ENCODE measurements at regions not wholly inside any gene's neighbourhood (a gene's known extent, or its start where the extent isn't known, plus 50 kb on each side); places are given as distances from the start of the nearest gene placed in this dataset.

DNA sequence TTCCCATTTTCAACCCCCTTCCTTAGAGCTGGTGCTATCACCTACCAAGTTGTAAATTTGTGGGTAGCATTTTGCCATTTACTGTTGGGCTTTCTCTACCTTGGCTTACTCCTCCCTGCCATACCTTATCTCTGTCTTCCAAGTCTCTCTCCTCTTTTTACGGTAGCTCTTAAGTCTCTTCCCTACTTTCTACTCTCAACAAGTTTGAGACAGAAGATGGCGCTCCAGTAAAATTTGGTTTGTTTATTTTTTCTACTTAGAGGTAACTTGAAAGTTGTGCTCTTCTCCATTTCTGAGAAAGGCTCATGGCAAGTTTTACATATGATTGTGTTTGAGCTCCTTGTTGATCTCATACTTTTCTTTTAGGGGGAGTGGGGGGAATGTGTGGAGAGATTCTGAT is 1508.1 kb downstream of the TECRL start:
- no peak for DNase-seq (ENCODE audit: low spot score)

DNA sequence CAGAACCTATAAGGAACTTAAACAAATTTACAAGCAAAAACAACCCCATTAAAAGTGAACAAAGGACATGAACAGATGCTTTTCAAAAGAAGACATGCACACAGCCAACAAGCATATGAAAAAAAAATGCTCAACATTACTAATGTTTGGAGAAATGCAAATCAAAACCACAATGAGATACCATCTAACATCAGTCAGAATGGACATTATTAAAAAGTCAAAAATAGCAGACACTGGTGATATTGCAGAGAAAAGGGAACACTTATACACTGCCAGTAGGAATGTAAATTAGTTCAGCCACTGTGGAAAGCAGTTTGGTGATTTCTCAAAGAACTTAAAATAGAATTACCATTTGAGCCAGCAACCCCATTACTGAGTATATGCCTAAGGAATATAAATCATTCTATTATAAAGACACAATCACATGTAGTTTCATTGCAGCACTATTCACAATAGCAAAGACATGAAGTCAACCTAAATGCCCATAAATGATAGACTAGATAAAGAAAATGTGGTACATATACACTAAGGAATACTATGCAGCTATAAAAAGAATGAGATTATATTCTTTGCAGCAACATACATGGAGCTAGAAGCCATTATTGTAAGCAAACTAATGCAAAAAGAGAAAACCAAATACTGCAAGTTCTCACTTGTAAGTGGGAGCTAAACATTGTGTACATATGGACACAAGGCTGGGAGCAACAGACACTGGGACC is 1509.4 kb downstream of the TECRL start:
- no peak for DNase-seq (ENCODE audit: low spot score)

DNA sequence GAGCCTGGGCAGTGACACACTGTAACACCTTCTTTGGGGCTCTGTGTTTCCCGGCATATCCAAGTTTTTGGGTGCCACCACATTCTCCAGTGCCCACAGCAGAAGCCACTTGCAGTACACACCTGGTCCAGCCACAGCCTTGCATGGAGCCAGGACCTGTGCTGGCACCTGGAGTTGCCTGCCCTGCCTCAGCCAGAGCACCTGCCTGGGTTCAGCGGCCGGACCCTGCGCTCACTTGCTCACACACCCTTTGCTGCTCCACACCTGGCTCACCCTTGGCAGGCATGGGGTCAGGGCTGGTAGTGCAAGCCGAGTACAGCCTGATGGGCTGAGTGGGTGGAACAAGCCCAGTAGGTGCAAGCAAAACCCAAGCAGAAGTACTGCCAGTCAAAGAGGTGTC is 1511.1 kb downstream of the TECRL start:
- DNase-seq (ENCODE audit: low spot score), result no peak

DNA sequence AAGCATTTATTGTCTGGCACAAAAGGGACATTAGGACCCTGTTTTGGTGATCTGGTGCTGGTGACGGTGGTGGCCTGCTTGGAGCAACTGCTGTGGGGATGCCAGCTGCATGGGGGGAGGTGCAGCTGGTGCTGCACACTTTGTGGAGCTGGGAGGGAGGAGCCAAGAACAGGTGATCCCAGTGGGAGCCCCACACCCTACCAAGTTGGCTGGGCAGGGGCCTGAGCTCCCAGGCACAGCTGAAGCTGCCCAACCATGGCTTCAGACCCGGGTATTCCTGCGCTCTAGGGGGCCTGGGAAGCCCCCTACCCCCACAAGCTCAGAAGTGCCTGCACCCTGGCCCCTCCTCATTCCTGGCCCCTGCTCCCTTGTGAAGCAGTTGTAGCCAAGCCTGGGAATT is 1512.5 kb downstream of the TECRL start:
- no peak for DNase-seq (ENCODE audit: low spot score)

DNA sequence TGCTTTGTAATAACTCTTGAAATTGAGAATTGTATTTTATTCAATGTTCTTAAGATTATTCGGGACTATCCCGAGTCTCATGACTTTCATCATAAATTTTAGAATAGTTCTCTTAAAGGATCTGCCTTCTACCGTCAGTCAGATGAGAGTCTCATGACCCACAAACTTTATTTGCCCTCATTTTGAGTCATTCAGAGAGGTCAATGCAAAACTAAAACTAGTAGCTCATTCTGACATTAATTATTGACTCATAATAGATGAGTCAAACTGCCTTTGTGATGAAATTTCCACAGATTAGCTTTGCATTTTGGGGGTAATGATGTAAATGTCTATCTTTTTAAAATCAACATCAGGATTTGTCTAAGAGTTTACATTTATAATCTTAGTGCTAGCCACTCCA is 1527.3 kb downstream of the TECRL start:
- no peak for DNase-seq (ENCODE audit: low spot score)

DNA sequence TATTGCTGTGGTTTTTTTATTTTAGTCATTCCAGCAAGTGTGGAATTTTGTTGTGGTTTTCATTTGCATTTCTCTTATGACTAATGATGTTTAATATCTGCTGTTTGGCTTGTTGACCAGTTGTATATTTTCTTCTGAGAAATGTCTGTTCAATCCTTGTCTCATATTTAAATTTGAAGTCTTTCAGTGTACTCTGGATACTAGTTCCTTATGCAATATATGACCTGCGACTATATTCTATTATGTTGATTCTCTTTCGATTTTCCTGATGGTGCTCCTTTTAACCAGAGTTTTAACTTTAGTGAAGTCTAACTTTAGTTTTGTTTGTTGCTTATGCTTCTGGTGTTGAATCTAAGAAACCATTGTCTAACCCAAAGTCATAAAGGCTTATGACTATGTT is 1528.0 kb downstream of the TECRL start:
- no peak for DNase-seq (ENCODE audit: low spot score)

DNA sequence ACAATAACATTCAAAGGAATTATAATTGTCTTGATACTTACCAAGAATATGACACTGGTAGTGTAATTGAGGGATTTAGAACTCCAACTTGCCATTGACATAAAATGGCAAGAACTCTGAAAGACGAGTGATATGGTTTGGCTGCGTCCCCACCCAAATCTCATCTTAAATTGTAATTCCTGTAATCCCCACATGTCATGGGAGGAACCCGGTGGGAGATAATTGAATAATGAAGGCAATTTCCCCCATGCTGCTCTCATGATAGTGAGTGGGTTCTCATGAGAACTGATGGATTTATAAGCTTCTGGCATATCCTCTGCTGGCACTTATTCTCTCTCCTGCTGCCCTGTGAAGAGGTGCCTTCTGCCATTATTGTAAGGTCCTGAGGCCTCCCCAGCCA is 1536.4 kb downstream of the TECRL start:
- no peak for DNase-seq (ENCODE audit: low spot score)

DNA sequence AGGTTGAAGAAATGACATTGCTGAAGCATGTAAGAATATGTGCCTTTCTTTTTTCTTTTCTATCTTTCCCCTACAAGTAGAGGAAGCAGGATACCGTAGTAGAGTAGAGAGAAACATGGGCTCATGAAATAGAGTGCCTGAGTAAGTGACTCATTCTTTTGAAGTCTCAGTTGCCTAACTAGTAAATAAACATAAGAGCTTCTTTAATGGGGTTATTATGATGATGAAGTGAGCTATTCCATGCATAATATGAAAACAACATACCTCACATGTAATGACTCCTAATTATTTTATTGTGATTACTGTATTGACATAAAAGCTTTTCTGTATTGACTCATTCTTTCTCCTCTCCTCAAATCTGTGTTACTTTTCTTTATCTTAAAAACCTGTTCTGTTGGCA is 1538.2 kb downstream of the TECRL start:
- no peak for DNase-seq (ENCODE audit: low spot score)

DNA sequence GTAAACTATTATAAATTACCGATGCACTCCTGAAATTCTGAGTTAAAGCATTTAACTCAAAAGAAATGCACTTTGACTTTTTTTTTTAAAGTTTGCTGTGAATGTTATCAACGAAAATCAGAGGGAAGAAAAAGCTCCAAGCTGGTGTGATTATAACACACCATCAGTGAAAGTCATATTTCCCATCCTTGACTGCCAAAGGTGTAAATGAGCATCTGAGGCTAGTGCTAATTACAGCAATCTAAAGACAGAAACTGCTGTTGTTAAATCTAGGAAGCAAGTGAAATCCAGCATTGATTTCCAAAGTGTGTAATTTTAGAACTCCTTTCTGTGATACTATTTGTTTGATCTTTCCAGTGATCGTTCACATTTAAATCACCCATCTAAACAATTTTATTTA is 1538.8 kb downstream of the TECRL start:
- DNase-seq (ENCODE audit: low spot score), result no peak

DNA sequence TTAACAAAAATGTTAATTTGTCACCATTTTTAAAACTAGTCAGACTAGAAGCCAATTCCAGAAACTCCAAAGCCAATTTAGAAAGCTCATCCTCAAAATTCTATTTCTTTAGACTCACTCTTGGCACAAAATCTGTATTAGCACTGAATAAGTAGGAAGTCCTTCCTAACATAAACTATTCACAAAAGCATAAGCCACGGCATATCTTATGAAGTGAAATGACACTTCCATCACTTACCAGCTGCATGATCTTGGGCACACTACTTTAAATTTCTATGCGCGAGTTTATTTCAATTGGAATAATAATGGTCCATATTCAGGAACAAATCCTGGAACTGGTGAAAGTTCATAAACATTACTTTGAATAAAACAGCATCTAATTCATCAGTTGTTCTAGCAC is 1544.0 kb downstream of the TECRL start:
- DNase-seq (ENCODE audit: low spot score), result no peak

DNA sequence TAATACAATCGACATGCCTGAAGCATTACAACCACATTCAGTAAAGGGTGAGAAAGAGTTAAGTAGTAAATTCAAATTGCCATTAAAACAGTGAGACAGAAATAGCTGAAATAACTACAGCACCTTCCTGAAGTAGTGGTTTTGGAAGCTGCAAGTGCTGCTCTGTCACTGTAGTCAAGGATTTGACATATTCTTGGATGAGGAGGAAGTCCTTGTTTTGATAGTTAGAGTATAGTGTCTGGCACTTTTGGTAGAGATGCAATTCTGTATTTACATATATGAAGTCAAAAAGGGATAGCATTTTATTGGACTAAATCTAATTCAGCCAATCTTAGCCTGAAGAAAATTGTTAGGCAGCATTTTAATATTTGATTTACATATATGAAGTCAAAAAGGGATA is 1559.6 kb downstream of the TECRL start:
- DNase-seq (ENCODE audit: low spot score), result no peak

DNA sequence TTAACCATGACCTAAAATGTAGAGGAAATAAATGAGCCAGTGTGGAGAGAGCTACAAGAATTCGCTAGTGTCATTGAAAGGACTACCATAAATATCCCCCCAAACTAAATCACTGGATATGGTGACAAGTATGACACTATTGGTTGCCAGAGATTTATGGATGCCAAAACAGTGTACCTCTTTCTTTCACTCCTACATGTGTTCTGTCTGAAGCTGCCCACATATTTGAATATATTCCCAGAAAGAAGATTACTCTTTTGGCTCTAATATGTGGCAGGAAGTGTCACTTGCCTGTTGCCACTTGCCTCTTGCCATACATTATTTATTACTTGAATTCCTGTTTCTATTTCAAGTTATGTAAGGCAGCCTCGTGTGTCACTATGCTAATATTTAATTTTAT is 1573.6 kb downstream of the TECRL start:
- no peak for DNase-seq (ENCODE audit: low spot score)

DNA sequence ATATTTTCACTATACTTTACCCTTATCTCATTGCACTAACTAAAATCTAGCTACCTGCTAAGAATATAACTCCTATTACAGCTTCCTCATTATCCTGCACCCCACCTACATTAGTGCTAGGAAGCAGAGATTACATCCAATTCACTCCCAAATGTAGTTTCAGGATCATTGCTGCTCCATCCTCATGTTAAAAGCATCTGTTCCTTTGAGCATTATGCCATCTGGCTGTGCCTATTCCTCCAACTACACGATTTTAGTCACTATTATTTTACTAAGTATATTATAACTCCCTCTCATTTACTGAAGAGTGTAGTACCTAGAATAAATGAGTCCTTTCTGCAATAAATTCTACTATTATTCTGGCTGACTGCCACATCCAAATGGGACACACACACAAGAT is 1586.9 kb downstream of the TECRL start:
- DNase-seq (ENCODE audit: low spot score), result no peak

DNA sequence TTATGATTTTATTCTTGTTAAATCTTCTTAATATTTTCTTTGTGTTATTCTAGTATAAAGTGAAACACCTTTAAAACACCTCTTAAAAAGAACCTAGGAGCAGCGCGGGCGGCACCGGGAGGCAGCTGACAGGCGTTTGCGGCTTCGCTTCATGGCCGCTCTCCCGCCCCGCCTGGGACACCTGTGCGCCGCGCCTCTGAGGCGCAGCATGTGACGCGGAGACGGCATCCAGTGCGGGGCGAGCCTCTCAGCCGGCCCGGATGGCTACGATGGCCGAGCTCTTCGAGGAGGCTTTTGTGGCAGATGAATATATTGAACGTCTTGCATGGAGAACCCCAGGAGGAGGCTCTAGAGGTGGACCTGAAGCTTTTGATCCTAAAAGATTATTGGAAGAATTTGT is 1592.7 kb downstream of the TECRL start:
- DNase-seq (ENCODE audit: low spot score), result no peak

DNA sequence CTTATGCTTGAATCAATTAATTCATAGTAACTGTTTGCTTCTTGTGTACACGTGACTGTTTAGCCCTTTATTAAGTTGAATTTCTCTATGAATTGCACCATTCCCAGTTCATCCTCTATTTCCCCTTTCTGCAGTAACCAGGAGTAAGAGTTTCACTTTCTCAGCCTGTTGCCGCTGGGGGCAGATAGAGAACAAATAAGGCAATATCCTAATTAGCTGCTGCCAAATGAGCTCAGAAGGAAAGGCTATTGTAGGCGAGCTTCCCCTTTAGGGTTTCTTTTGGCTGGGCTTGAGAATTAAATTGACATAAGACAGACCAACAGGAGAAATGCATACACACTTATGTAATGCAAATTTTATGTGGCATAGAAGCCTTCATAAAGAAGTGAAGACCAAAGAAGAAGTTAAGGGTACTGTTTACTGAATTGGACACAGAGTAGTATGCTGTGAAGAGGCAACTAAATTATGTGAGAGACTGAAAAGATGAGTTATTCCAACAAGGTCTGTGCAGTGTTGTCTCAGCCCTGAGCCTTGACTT is 1594.7 kb downstream of the TECRL start:
- no peak for DNase-seq (ENCODE audit: low spot score)

DNA sequence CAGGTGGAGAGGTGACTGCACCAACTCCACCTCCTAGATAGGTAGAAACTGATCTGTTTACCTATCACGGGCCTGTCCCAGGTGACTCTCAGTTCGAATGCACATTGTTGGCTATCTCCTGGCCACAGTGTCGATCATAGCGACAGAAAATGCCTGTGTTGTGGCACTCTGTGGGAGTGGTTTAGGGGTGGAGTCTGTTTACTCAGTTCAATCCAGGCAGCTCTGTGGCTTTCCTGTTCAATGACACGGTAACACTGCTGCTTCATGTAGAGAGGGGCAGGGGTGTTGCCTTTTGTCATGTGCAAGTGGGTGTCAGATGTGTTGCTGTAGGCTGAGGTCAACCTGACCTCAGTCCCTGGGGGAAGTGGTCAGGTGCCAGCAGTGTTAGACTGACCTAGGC is 1602.4 kb downstream of the TECRL start:
- DNase-seq (ENCODE audit: low spot score), result no peak

DNA sequence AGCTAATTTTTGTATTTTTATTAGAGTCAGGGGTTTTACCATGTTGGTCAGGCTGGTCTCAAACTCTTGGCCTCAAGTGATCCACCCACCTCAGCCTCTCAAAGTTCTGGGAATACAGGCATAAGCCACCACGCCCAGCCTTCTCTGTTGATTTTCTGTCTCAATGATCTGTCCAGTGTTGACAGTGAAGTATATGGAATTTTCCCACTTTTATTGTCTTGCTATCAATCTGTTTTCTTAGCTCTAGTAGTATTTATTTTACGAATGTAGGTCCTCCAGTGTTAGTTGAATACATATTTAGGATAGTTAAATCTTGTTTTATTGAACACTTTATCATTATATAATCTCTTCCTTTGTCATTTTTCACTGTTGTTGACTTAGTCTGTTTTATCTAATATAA is 1603.9 kb downstream of the ADGRL3 start:
- no peak for DNase-seq (ENCODE audit: low spot score)

DNA sequence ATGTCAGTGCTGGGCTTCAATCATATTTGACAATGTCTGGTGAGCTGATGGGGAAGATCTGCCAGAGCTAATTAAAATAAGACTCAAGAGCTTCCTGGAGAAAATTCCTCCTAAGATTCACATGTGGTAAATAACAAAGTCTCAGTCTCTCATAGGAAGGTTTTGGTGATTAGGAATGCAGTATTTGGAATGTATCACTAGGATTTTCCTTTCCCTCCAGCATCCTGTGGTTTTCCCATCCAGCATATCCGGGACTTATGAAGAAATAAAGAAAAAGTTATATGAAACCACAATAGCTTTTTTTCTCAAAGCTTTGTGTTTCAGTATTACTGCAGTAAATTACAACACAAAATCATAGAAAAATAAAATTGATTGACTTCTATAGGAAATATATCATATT is 1597.1 kb downstream of the ADGRL3 start:
- DNase-seq (ENCODE audit: low spot score), result no peak

DNA sequence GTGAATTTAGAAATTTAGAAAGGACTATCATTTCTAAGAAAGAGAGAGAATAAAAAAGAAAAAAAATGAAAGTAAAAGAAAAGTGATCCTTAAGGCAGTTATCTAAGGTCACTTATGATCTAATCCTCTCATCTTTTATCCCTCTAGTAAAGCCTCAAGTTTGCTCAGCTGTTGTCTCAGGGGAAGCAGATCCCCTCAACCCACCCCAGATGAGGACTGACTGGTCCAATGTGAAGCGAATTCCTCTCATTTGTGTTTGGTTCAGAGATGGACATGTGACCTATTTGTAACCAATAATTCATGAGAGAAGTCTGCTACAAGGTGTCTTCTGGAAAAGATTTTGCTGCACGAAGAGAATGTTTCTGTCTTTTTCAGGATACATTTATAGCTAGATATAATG is 1591.3 kb downstream of the ADGRL3 start:
- no peak for DNase-seq (ENCODE audit: low spot score)

DNA sequence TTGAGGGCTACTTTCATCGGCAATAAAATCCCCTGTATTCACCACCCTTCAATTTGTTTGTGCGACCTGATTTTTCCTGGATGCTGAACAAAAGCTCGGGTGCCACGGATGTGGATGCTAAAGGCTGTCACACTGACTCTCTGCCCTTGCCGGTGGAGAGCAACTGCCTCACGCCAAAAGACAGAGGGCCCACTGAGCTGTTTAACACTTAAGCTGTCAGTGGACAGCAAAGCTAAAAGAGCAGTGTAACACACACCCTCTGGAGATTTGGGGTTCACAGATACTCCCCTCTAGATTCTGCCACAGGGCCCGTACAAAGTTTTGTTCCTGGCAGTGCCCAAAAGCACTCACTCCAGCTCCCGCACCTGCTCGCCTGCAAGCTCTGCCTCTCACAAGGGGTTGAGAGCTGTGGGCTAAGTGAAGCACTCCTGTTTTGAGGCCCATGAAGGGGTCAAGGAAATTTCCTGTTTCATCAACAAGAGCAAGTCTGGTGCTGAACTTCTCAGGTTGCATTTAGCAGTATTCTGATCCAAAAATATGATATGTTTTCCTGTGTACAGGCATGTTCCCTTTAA is 1571.9 kb downstream of the ADGRL3 start:
- DNase-seq (ENCODE audit: low spot score), result peak; percentile 5

DNA sequence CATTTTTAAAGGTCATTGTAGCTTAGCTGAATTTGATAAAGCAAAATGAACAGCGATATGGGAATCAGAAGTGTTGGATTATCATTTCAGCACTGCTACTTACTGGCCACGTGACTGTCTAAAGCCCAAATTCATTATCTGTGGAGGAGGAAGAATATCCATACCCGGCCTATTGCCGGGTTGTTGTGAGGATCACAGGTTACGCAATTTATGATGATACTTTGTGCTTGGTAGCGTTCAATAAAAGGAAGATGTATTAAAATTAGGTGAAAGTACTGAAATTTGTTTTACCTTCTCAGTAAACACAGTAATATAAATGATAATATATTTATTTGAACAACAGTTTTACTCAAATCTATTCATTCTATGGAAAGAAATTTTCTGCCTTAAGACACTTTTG is 1540.2 kb downstream of the ADGRL3 start:
- no peak for DNase-seq (ENCODE audit: low spot score)

DNA sequence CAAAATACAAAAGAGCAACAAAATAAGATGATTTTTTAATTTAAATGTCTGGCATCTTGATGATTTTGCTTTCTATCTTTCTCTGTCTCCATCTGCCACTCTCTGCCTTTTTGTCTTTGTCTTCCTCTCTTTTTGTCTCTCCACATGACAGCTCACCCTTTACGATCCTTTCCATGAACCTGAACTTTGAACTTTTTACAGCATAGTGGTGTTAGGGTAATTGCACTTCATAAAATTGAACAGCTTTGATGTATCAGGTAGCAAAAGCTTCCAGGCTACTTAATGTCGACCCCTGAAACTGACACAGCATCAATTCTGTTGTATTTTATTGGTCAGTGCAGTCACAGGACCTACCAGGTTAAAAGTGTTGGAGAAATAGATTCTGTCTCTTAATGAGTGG is 1517.0 kb downstream of the ADGRL3 start:
- no peak for DNase-seq (ENCODE audit: low spot score)

DNA sequence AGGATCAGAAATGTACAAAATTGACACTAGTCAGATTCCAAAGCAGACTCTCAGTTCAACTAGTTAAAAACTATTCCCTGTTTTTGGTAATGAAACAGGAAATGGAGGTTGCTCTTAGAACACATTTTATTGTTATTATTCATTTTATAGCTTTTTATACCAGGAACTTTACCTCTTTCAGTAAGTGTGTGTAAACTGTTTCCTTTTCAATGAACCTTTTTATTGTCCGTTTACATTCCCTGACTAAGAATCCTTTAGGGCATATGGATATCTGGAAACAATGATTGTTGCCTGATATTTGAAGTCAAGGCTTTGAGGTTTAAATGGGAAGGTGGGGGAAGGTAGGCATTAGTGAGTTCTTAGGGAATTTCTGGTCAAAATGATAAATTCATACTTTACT is 1511.4 kb downstream of the ADGRL3 start:
- DNase-seq (ENCODE audit: low spot score), result no peak
